HEK293T (cell line): ENCODE measurements at regions not wholly inside any gene's neighbourhood (a gene's known extent, or its start where the extent isn't known, plus 50 kb on each side); places are given as distances from the start of the nearest gene placed in this dataset.

Experiments
- CTCF ChIA-PET: fragments of 350-600 bp; formaldehyde crosslinking; extraction: SDS; loops from one replicate; lab custom pipeline; 2021; ENCODE audit warnings: antibody characterized with exemption, inconsistent platforms; lab: Yijun Ruan, JAX
- POLR2A ChIA-PET: fragments of 350-600 bp; formaldehyde crosslinking; extraction: SDS; loops from one replicate; lab custom pipeline; 2020; ENCODE audit warnings: antibody characterized with exemption, inconsistent platforms; lab: Yijun Ruan, JAX
- DNase-seq: peaks from one replicate; pipeline ENCODE4 v3.0.0; 2012; ENCODE audit warnings: mixed read lengths; ENCODE audit errors: extremely low spot score
- ARNT ChIP-seq: fragments of 450-650 bp; IDR thresholded peaks from 2 replicates; pipeline ENCODE4 v1.6.1; 2017; ENCODE audit warnings: mild to moderate bottlenecking
- BHLHE40 ChIP-seq: fragments of 450-650 bp; IDR thresholded peaks from 2 replicates; pipeline ENCODE4 v1.6.1; 2016; ENCODE audit warnings: mild to moderate bottlenecking, moderate library complexity, borderline replicate concordance
- CTBP1 ChIP-seq: fragments of 450-650 bp; IDR thresholded peaks from 2 replicates; pipeline ENCODE4 v1.6.1; 2016; ENCODE audit warnings: borderline replicate concordance
- ELF4 ChIP-seq: fragments of 450-650 bp; IDR thresholded peaks from 2 replicates; pipeline ENCODE4 v1.6.1; 2017; ENCODE audit warnings: antibody characterized with exemption
- FOXA1 ChIP-seq: fragments of 450-650 bp; IDR thresholded peaks from 2 replicates; pipeline ENCODE4 v1.6.1; 2016; ENCODE audit warnings: mild to moderate bottlenecking
- FOXK2 ChIP-seq: fragments of 450-650 bp; IDR thresholded peaks from 2 replicates; pipeline ENCODE4 v1.6.1; 2016; ENCODE audit warnings: mild to moderate bottlenecking
- FOXM1 ChIP-seq: fragments of 450-650 bp; IDR thresholded peaks from 2 replicates; pipeline ENCODE4 v1.6.1; 2017; ENCODE audit warnings: mild to moderate bottlenecking, borderline replicate concordance
- HDGF ChIP-seq: fragments of 450-650 bp; IDR thresholded peaks from 2 replicates; pipeline ENCODE4 v1.6.1; 2017; ENCODE audit warnings: antibody characterized with exemption, borderline replicate concordance
- L3MBTL2 ChIP-seq: fragments of 450-650 bp; conservative IDR thresholded peaks from 2 replicates; pipeline ENCODE4 v1.6.1; 2016; ENCODE audit warnings: mild to moderate bottlenecking
- LEF1 ChIP-seq: fragments of 450-650 bp; IDR thresholded peaks from 2 replicates; pipeline ENCODE4 v1.6.1; 2017; ENCODE audit warnings: mild to moderate bottlenecking, borderline replicate concordance
- NFRKB ChIP-seq: fragments of 450-650 bp; IDR thresholded peaks from 2 replicates; pipeline ENCODE4 v1.6.1; 2016; ENCODE audit warnings: mild to moderate bottlenecking, moderate library complexity
- SP1 ChIP-seq: fragments of 450-650 bp; IDR thresholded peaks from 2 replicates; pipeline ENCODE4 v1.6.1; 2017
- SUZ12 ChIP-seq: fragments of 450-650 bp; IDR thresholded peaks from 2 replicates; pipeline ENCODE4 v1.6.1; 2016; ENCODE audit warnings: mild to moderate bottlenecking
- TARDBP ChIP-seq: fragments of 450-650 bp; IDR thresholded peaks from 2 replicates; pipeline ENCODE4 v1.6.1; 2016
- ZNF384 ChIP-seq: fragments of 450-650 bp; IDR thresholded peaks from 2 replicates; pipeline ENCODE4 v1.6.1; 2016
- TF ChIP-seq, protein P1 (sequence below): fragments of 450-650 bp; IDR thresholded peaks from 2 replicates; pipeline ENCODE4 v1.6.1; 2016

DNA sequence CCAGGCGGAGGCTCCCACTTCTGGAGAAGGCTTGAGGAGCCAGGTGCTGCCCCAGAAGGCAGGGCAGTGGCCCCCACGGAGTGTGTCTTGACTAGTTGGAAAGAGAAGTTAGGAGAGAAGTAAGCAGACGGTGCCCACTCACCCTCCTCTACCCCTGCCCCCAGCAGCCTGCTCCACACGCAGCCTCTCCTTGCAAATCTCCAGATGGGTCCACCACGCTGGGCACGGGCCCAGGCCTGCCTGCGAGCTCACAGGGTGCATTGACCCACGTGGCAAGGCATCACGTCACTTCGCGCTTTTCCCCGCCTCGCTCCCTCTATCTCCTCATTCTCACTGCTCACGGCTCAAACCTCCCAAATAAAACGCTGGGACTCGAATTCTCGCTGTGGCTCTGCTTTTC is 71.8 kb upstream of the RAB12 start:
- ChIA-PET POLR2A (no interaction called here), CTCF (no interaction called here)
- no peak for TF ChIP-seq BHLHE40
- TF ChIP-seq FOXK2 = no peak
- no peak for TF ChIP-seq ARNT
- TF ChIP-seq ZNF384 = no peak
- no peak for TF ChIP-seq SUZ12
- no peak for TF ChIP-seq L3MBTL2
- no peak for TF ChIP-seq TARDBP
- no peak for TF ChIP-seq LEF1
- TF ChIP-seq, protein P1, sequence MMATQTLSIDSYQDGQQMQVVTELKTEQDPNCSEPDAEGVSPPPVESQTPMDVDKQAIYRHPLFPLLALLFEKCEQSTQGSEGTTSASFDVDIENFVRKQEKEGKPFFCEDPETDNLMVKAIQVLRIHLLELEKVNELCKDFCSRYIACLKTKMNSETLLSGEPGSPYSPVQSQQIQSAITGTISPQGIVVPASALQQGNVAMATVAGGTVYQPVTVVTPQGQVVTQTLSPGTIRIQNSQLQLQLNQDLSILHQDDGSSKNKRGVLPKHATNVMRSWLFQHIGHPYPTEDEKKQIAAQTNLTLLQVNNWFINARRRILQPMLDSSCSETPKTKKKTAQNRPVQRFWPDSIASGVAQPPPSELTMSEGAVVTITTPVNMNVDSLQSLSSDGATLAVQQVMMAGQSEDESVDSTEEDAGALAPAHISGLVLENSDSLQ = no peak
- TF ChIP-seq HDGF = no peak
- no peak for TF ChIP-seq FOXM1
- TF ChIP-seq NFRKB = no peak
- TF ChIP-seq SP1 = no peak
- no peak for TF ChIP-seq FOXA1
- TF ChIP-seq CTBP1 = no peak
- TF ChIP-seq ELF4 = no peak
- no peak for DNase-seq

DNA sequence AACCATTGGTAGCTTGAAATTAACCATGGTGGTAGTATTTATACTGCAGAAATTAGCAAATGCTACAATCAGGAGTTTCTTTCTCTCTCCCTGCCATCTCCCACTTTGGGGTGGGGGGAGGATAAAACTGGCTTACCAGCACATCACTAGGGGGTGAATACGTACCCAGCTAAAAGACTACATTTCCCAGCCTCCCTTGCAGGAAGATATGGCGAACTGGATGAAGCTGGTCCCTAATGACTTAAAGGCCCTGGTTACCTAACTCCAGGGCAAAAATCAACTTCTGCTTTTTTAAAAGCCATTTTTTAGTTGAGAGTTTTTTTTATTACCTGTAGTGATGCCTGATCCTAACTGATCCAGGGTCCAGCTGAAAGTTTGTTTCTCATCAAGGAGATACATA is 70.3 kb upstream of the RAB12 start:
- CTCF ChIA-PET = no interaction called here
- POLR2A ChIA-PET = no interaction called here

DNA sequence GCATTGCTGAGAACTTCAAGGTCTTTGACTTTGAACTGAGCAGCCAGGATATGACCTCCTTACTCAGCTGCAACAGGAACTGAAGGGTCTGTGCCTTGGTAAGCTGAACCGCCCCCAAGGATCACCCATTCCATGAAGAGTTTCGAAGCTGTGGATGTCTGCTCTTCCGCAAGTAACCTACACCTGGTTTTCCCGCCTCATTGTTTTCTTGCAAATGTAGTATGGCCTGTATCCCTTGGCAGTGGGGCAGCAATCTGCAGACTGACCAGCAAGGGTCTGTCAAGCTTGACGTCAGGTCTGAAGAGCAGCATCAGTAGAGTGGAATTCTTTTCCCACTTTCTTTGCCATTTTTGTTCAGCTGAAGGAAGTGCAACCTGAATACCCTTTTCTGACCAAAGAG is 62.6 kb upstream of the RAB12 start:
- CTCF ChIA-PET = no interaction called here
- POLR2A ChIA-PET = no interaction called here
- no peak for DNase-seq
- TF ChIP-seq LEF1 (no peak), CTBP1 (no peak), HDGF (no peak), FOXK2 (no peak), ARNT (no peak), SUZ12 (no peak), FOXM1 (no peak), ZNF384 (no peak), SP1 (no peak), BHLHE40 (no peak), FOXA1 (no peak), TARDBP (no peak), L3MBTL2 (no peak), ELF4 (no peak), NFRKB (no peak)
- TF ChIP-seq, protein P1 = no peak

More for the DNA sequence above, 70.3 kb upstream of the RAB12 start:
- DNase-seq = no peak
- TF ChIP-seq NFRKB (no peak), SP1 (no peak), LEF1 (no peak)
- TF ChIP-seq, protein P1 = no peak

DNA sequence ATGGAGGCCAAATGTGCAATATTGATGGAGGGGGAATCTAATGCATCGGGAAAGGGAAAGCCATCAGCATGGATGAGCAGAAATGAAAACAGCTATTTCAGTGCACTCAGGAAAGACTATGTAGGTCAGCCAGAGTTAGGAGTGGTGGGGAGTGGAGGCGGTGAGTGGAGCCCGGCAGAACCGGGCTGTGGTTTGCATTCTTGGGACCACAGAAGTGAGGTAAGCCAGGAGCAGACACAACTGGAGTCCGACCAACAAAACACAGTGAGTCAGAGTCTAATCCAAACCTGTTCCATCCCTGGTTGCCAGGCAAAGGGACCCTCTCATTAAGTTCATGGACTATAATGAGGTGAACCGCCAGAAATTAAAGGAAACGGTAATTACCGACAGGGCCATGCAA is 61.1 kb upstream of the RAB12 start:
- TF ChIP-seq L3MBTL2 (no peak), TARDBP (no peak), HDGF (no peak), LEF1 (no peak), ARNT (no peak), CTBP1 (no peak), SP1 (no peak), SUZ12 (no peak)
- ChIA-PET POLR2A (no interaction called here), CTCF (no interaction called here)
- DNase-seq = no peak

DNA sequence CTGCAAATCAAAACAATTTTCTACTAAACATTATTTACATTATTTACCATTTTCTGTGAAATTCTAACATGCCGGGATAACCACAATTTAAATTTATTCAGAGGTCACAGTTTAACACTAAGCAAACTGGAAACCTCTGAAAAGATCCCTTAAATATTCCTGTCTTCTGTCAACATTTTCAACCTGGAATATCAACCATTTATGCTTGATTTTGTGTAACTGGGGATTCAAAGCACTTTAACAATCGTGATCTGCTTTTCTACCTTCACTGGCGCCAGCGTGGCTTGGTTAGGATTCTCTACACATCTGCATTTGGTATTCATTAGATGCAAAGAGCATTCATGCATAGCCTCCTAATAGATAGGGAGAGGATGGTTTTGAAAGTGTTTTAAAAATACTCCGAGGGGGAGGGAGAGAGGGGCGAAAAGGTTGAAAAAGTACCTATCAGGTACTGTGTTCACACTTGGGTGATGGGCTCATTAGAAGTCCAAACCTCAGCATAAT is 59.9 kb upstream of the RAB12 start:
- no peak for DNase-seq
- TF ChIP-seq FOXK2 (no peak), ELF4 (no peak), FOXM1 (no peak), NFRKB (no peak)
- ChIA-PET CTCF (no interaction called here), POLR2A (no interaction called here)

DNA sequence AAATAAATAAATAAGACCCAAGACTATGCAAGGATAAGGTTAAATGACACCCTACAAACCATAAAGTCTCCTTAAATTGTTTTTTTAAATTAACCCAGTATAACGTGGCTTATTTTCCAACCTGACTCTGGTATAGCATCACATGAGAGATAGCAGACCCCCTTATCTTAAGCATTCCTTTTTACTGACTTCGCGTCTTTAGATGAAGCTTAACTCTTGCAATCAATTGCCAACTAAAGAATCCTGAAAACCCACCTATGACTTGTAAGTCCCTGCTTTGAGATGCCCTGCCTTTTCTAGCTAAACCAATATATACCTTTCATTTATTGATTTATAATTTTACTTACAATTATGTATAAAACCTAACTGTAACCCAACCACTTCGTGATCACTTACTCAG is 57.1 kb upstream of the RAB12 start:
- DNase-seq = no peak
- CTCF ChIA-PET = no interaction called here
- POLR2A ChIA-PET = no interaction called here
- TF ChIP-seq HDGF (no peak), ELF4 (no peak), SUZ12 (no peak), NFRKB (no peak), SP1 (no peak), TARDBP (no peak), LEF1 (no peak), ZNF384 (no peak), FOXM1 (no peak), L3MBTL2 (no peak), BHLHE40 (no peak), FOXK2 (no peak), ARNT (no peak), CTBP1 (no peak), FOXA1 (no peak)
- TF ChIP-seq, protein P1 = no peak
